IPS-15b (cell line): ENCODE measurements at regions not wholly inside any gene's neighbourhood (a gene's known extent, or its start where the extent isn't known, plus 50 kb on each side); places are given as distances from the start of the nearest gene placed in this dataset.

Experiments used
- H3K27me3 ChIP-seq: one replicate; pipeline ENCODE4 v1.6.1; 2013; ENCODE audit warnings: low read length; ENCODE audit not compliant: control insufficient read depth, insufficient read depth
- H3K36me3 ChIP-seq: one replicate; pipeline ENCODE4 v1.6.1; 2013; ENCODE audit warnings: low read length; ENCODE audit not compliant: control insufficient read depth, insufficient read depth
- H3K4me1 ChIP-seq: one replicate; pipeline ENCODE4 v1.6.1; 2013; ENCODE audit warnings: mild to moderate bottlenecking, low read length; ENCODE audit not compliant: control insufficient read depth, insufficient read depth
- H3K4me3 ChIP-seq: one replicate; pipeline ENCODE4 v1.5.1; 2013; ENCODE audit warnings: low read depth, low read length
- H3K9ac ChIP-seq: one replicate; pipeline ENCODE4 v1.6.1; 2013; ENCODE audit warnings: low read depth, mild to moderate bottlenecking, low read length
- H3K9me3 ChIP-seq: one replicate; pipeline ENCODE4 v1.6.1; 2013; ENCODE audit warnings: mild to moderate bottlenecking, low read length; ENCODE audit not compliant: control insufficient read depth, insufficient read depth

- H3K36me3 ChIP-seq: no peaks in the 10 kb centered on the region
- H3K4me1 ChIP-seq: no peaks in the 10 kb centered on the region
- no peak overlapping the region for H3K9ac ChIP-seq
- no peak overlapping the region for H3K4me3 ChIP-seq
- H3K27me3 ChIP-seq: no peaks in the 10 kb centered on the region
- H3K9me3 ChIP-seq: no peaks in the 10 kb centered on the region
Observed at GRCh38 chr16:87131061-87131995, 185.9 kb downstream of the C16orf95 start.

- H3K9me3 ChIP-seq: no peaks in the 10 kb centered on the region
- no peaks in the 10 kb centered on the region for H3K4me1 ChIP-seq
- no peaks in the 10 kb centered on the region for H3K27me3 ChIP-seq
- no peaks in the 10 kb centered on the region for H3K36me3 ChIP-seq
- no peak overlapping the region for H3K4me3 ChIP-seq
- no peak overlapping the region for H3K9ac ChIP-seq
Observed at GRCh38 chr16:87131996-87132345, 185.2 kb downstream of the C16orf95 start.

GRCh38 chr16:87132361-87133014 lies 184.7 kb downstream of the C16orf95 start:
- Histone ChIP-seq H3K9me3 (no peaks in the 10 kb centered on the region), H3K4me3 (no peak overlapping the region), H3K4me1 (no peaks in the 10 kb centered on the region), H3K27me3 (no peaks in the 10 kb centered on the region), H3K36me3 (no peaks in the 10 kb centered on the region), H3K9ac (no peak overlapping the region)

GRCh38 chr16:87133112-87133850 lies 183.9 kb downstream of the C16orf95 start:
- no peaks in the 10 kb centered on the region for H3K36me3 ChIP-seq
- H3K4me3 ChIP-seq: no peak overlapping the region
- no peak overlapping the region for H3K9ac ChIP-seq
- H3K9me3 ChIP-seq: no peaks in the 10 kb centered on the region
- H3K4me1 ChIP-seq: no peaks in the 10 kb centered on the region
- H3K27me3 ChIP-seq: no peaks in the 10 kb centered on the region

GRCh38 chr16:87133966-87134627 lies 183.1 kb downstream of the C16orf95 start:
- Histone ChIP-seq H3K4me1 (no peaks in the 10 kb centered on the region), H3K36me3 (no peaks in the 10 kb centered on the region), H3K9ac (no peak overlapping the region), H3K4me3 (no peak overlapping the region), H3K9me3 (no peaks in the 10 kb centered on the region), H3K27me3 (no peaks in the 10 kb centered on the region)

- Histone ChIP-seq H3K27me3 (no peaks in the 10 kb centered on the region), H3K4me3 (no peak overlapping the region), H3K36me3 (no peaks in the 10 kb centered on the region), H3K4me1 (no peaks in the 10 kb centered on the region), H3K9ac (no peak overlapping the region), H3K9me3 (no peaks in the 10 kb centered on the region)
Observed at GRCh38 chr16:87134628-87134995, 182.6 kb downstream of the C16orf95 start.

DNA sequence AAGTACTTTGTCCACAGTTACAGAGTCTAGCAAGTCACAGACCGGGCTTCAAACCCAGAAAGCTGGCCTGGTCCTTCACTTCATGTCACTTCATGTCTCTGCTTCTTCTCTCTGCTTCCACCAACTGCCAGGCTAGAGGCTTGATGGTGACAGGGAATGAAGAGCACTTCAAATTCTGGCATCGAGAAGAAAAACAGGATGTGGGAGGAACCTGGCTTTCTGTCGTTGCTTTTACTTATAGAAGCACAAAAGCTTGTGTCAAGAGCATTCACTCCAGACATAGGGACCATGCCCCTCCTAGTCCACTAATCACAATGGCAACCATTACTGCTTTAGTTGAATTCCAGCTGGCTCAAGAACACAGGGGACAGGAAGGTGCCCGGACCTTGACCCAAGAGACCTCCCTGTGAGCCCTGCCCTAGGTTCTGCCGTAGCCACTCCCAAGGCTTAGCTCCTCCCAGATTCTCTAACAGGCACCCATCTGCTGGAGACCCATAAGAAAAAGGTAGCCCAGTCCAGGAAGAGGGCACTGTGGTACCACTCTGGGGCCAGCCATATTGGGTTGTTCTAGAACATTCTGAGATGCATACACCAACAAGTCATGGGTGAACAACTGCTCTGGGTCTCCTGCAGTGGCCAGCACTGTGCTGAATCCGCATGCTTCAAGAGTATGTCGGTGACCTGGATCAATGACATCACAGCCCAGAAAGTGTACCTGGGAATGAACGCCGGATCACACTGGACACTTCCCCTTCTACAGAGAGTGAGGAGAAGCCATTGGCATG lies 181.8 kb downstream of the C16orf95 start:
- Histone ChIP-seq H3K4me3 (no peak overlapping the region), H3K27me3 (no peaks in the 10 kb centered on the region), H3K4me1 (no peaks in the 10 kb centered on the region), H3K9ac (no peak overlapping the region), H3K9me3 (no peaks in the 10 kb centered on the region), H3K36me3 (no peaks in the 10 kb centered on the region)

- no peaks in the 10 kb centered on the region for H3K36me3 ChIP-seq
- H3K9ac ChIP-seq: no peak overlapping the region
- no peaks in the 10 kb centered on the region for H3K27me3 ChIP-seq
- no peaks in the 10 kb centered on the region for H3K4me1 ChIP-seq
- no peak overlapping the region for H3K4me3 ChIP-seq
- no peaks in the 10 kb centered on the region for H3K9me3 ChIP-seq
Observed at GRCh38 chr16:87138316-87138715, 178.9 kb downstream of the C16orf95 start.

GRCh38 chr16:87138738-87139267 lies 178.4 kb downstream of the C16orf95 start:
- Histone ChIP-seq H3K36me3 (no peaks in the 10 kb centered on the region), H3K9me3 (no peaks in the 10 kb centered on the region), H3K4me1 (no peaks in the 10 kb centered on the region), H3K27me3 (no peaks in the 10 kb centered on the region), H3K9ac (no peak overlapping the region), H3K4me3 (no peak overlapping the region)

DNA sequence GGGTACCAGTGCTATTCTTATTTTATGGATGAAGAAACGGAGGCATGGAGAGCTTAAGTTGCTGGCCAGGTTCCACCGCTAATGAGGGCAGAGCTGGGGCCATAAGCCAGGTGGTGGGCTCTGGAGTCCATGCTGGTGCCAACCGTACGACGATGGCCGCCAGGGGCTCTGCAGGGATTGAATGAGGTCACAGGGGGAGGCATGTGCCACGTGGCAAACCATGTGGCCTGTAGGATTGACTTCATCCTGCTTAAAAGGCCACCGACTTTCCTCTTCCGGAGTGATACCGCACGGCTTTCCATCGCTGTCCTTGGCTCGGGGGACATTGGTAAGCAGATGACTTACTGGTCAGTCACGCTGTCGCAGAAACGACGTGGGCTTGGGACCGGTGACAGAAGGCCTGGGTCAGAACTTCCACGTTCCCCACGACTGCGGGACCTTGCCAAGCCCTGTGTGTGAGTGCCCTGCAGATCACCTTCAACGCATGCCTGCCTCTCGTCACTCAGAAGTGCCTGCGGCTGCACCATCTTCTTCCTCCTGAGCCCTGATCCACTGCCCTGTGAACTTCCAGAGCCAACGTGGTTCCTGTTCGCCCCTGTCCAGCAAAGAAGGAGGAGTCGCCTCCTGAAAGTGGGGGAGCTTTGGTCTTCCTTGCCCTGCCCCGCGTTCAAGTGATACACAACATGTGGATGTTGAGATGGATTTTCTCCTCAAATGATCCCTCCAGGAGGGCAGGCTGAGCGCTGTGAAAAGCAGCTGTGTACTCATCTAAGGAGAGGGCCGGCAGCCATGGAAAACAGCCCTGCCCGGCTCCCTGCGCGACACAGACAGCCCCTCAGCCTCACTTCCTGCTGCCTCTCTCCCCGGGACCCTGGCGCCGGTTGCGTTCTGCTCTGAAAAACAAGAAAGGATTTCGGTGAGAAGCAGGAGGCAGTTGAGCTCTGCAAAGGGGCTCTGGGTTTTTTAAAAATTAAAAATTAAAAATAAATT lies 176.7 kb downstream of the C16orf95 start:
- Histone ChIP-seq H3K36me3 (no peaks in the 10 kb centered on the region), H3K4me3 (no peak overlapping the region)

More for the DNA sequence above, 176.7 kb downstream of the C16orf95 start:
- Histone ChIP-seq H3K27me3 (no peaks in the 10 kb centered on the region), H3K9me3 (no peaks in the 10 kb centered on the region), H3K4me1 (no peaks in the 10 kb centered on the region), H3K9ac (no peak overlapping the region)
